ENCODE measurements at regions not wholly inside any gene's neighbourhood (a gene's known extent, or its start where the extent isn't known, plus 50 kb on each side); places are given as distances from the start of the nearest gene placed in this dataset.
"Not testable (repeated sequence)": the region's sequence is repeated elsewhere in the genome, so short reads cannot be mapped to it uniquely, and the experiment has no call there.

GRCh38 chr2:241984658-241985057, 115.1 kb downstream of the RTP5 start:
- Histone ChIP-seq H3K36me3 (no peaks in the 10 kb centered on the region), H3K4me3 (no peak overlapping the region), H3K27ac (no peak overlapping the region), H3K4me1 (no peaks in the 10 kb centered on the region), H3K9me3 (no peaks in the 10 kb centered on the region), H3K27me3 (no peaks in the 10 kb centered on the region)
- TF ChIP-seq, protein P1, sequence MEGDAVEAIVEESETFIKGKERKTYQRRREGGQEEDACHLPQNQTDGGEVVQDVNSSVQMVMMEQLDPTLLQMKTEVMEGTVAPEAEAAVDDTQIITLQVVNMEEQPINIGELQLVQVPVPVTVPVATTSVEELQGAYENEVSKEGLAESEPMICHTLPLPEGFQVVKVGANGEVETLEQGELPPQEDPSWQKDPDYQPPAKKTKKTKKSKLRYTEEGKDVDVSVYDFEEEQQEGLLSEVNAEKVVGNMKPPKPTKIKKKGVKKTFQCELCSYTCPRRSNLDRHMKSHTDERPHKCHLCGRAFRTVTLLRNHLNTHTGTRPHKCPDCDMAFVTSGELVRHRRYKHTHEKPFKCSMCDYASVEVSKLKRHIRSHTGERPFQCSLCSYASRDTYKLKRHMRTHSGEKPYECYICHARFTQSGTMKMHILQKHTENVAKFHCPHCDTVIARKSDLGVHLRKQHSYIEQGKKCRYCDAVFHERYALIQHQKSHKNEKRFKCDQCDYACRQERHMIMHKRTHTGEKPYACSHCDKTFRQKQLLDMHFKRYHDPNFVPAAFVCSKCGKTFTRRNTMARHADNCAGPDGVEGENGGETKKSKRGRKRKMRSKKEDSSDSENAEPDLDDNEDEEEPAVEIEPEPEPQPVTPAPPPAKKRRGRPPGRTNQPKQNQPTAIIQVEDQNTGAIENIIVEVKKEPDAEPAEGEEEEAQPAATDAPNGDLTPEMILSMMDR (IDR thresholded peaks at IDR 0.05) = no peak
- intact Hi-C loops (cut with DNase I) = no loop called here
- no peak for ATAC-seq
- no peak for DNase-seq

DNA sequence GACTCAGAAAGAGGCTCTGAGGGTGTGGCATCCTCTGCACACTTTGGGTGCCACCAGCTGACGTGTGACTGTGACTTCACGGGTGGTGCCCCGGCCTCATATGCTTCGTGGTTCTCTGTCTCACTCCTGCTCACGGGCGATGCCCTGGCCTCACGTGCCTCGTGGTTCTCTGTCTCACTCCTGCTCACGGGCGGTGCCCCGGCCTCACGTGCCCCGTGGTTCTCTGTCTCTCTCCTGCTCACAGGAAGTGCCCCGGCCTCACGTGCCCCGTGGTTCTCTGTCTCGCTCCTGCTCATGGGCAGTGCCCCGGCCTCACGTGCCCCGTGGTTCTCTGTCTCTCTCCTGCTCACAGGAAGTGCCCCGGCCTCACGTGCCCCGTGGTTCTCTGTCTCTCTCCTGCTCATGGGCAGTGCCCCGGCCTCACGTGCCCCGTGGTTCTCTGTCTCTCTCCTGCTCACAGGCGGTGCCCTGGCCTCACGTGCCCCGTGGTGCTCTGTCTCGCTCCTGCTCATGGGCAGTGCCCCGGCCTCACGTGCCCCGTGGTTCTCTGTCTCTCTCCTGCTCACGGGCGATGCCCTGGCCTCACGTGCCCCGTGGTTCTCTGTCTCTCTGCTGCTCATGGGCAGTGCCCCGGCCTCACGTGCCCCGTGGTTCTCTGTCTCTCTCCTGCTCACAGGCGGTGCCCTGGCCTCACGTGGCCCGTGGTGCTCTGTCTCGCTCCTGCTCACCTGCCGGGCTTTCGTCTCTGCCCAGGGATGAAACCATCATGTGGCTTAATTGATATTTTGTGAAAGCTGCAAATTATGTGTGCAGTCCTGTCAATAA, 115.8 kb downstream of the RTP5 start:
- H3K4me1 ChIP-seq; H3K27me3 ChIP-seq; H3K27ac ChIP-seq; H3K4me3 ChIP-seq; ATAC-seq; H3K36me3 ChIP-seq; H3K9me3 ChIP-seq; intact Hi-C loops (cut with DNase I); DNase-seq: not testable (repeated sequence)

- intact Hi-C loops (cut with DNase I) = no loop called here
- no peak for DNase-seq
- no peaks in the 10 kb centered on the region for H3K9me3 ChIP-seq
- H3K27ac ChIP-seq = no peak overlapping the region
- H3K4me1 ChIP-seq = no peaks in the 10 kb centered on the region
- TF ChIP-seq, protein P1 (IDR thresholded peaks at IDR 0.05) = no peak
- no peaks in the 10 kb centered on the region for H3K27me3 ChIP-seq
- H3K4me3 ChIP-seq = no peak overlapping the region
- H3K36me3 ChIP-seq = no peaks in the 10 kb centered on the region
- no peak for ATAC-seq
Measured at GRCh38 chr2:241985986-241986329, 116.4 kb downstream of the RTP5 start.

DNA sequence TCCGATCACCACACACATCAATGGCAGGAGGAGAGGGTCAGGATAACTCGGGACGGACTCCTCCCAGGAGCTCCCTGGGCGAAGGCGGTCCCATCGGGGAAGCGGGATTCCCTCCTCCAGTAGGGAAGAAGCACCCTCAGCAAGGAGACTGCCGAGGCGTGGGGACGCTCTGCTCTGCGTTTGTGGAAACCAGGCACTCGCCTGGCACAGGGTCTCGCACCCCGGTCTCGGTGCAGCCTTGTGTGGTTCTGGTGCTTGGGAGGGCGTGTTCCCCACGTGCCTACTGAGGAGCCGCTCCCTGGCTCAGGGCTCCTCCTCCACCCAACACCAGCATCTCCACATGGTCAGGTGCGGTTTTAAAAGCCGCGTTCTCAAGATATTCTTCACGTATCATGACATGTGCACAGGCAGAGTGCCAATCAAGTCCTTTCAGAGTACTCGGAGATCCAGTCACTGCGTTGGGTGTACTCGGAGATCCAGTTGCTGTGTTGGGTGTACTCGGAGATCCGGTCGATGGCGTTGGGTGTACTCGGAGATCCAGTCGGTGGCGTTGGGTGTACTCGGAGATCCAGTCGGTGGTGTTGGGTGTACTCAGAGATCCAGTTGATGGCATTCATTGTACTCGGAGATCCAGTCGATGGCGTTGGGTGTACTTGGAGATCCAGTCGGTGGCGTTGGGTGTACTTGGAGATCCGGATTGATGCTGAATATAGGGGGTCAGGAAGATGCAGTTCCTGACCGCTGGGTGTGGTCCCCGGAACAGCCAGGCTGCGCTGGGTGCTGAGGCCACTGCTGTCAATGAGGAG, 117.5 kb downstream of the RTP5 start:
- Histone ChIP-seq H3K27me3 (no peaks in the 10 kb centered on the region), H3K36me3 (no peaks in the 10 kb centered on the region), H3K9me3 (no peaks in the 10 kb centered on the region), H3K4me1 (no peaks in the 10 kb centered on the region), H3K27ac (no peak overlapping the region), H3K4me3 (no peak overlapping the region)
- TF ChIP-seq, protein P1 (IDR thresholded peaks at IDR 0.05) = no peak
- intact Hi-C loops (cut with DNase I) = no loop called here
- ATAC-seq (peak; percentile 31), DNase-seq (no peak)

- H3K4me3 ChIP-seq = no peak overlapping the region
- no peaks in the 10 kb centered on the region for H3K36me3 ChIP-seq
- intact Hi-C loops (cut with DNase I) = no loop called here
- no peak overlapping the region for H3K27ac ChIP-seq
- no peak for ATAC-seq
- H3K9me3 ChIP-seq = no peaks in the 10 kb centered on the region
- TF ChIP-seq, protein P1 (IDR thresholded peaks at IDR 0.05) = no peak
- no peak for DNase-seq
- H3K27me3 ChIP-seq = no peaks in the 10 kb centered on the region
- H3K4me1 ChIP-seq = no peaks in the 10 kb centered on the region
Measured at GRCh38 chr2:241987726-241988125, 118.2 kb downstream of the RTP5 start.

GRCh38 chr2:241988146-241988545, 118.6 kb downstream of the RTP5 start:
- ATAC-seq = no peak
- intact Hi-C loops (cut with DNase I) = no loop called here
- Histone ChIP-seq H3K36me3 (no peaks in the 10 kb centered on the region), H3K4me3 (no peak overlapping the region), H3K9me3 (no peaks in the 10 kb centered on the region), H3K4me1 (no peaks in the 10 kb centered on the region), H3K27me3 (no peaks in the 10 kb centered on the region), H3K27ac (no peak overlapping the region)
- TF ChIP-seq, protein P1 (IDR thresholded peaks at IDR 0.05) = no peak
- DNase-seq = no peak
